Activated CD8-positive, alpha-beta memory T cell treated with anti-CD3 and anti-CD28 coated beads, Interleukin-2, amount 50 U/mL, for 48 hours (primary cell): ENCODE measurements at regions not wholly inside any gene's neighbourhood (a gene's known extent, or its start where the extent isn't known, plus 50 kb on each side); places are given as distances from the start of the nearest gene placed in this dataset.

Source experiments
- DNase-seq: peaks from one replicate; pipeline ENCODE4 v3.0.0-alpha.2; 2020

DNA sequence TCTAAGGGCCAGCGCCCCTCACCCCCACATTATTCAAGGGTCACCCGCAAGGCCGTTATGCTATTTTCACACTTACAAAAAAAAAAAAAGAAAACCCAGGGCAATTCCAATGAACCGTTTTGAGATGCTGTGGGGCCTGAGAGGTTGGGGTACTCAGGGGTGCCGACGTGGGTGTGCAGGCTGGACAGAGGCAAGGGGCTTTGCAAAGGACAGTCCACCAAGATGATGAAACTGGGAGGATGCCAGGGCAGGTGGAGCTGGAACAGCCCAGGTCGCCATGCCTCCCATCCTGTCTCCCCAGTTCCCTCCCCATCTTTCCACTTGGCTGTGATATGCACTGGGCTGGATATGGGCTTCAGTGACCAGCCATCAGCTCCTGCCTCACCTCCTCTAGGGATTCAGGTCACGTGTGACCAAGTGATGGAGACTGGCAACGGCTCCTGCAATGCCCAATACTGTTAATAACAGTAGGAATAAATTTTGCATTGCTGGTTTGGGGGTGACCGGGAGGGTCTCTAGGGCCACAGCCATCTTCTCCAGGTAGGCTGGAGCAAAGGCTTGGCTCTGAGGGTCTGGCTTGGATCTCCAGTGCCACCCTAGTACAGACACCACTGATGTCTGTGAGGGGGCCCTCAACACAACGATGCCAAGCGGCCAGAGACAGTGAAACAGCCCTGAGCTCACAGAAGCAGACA lies 151.3 kb upstream of the TNRC6C start:
- DNase-seq = no peak

DNA sequence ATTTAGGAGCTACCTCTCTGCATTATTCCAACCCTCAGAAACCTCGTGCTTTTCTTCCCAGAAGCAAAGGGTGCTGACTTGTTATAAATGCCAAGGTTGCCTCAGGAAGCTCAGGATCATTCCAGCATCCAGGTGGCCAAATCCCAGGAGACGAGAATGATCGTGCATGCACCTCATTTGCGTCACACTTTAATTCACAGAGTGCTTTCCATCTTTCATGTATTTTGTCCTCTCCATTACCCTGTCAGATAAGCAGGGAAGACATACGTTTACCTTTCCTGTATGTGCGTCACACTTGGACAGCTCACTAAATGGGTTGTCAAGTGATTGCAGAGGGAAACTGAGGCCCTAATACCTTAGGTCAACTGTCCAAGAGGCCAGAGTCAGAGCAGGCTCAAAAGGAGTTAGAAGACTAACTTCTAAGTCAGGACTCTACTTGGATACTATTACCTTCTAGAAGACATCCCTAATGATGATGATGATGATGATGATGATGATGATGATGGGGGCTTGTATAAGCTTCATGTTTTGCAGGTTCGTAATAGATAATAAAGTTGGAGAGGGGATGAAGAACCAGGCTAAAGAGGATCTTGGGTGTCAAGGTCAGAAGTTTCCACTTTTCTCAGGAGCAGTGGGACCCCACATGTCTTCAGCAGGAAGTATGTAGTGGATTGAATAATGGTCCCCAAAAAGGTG lies 150.6 kb upstream of the TNRC6C start:
- DNase-seq = no peak

DNA sequence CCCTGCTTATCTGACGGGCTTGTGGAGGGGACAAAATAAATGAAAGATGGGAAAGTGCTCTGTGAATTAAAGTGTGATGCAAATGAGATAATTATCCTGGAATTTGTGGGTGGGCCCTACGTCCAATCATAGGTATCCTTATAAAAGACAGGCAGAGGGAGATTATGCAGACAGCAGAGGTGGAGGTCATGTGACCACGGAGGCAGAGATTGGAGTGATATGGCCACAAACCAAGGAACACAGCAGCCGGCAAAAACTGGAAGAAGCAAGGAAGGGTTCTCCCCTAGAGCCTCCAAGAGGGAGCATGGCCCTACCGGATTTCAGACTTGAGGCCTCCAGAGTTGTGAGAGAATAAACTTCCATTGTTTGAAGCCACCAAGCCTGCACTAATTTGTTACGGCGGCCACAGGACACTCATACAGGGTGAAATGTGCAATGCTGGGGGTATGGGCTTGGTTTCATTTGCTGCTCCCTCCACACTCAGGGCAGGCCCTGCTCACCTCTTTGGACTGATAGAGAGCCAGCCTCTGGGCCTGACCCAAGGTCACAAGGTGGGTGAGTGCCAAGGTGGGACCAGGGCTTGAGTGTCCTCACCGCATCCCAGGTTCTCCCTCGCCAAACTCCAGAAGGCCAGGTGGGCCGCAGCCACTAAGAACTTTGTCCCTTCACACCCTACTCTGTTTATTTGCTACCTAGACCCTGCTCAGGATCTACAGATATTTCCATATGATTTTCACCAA lies 149.6 kb upstream of the TNRC6C start:
- DNase-seq = no peak

DNA sequence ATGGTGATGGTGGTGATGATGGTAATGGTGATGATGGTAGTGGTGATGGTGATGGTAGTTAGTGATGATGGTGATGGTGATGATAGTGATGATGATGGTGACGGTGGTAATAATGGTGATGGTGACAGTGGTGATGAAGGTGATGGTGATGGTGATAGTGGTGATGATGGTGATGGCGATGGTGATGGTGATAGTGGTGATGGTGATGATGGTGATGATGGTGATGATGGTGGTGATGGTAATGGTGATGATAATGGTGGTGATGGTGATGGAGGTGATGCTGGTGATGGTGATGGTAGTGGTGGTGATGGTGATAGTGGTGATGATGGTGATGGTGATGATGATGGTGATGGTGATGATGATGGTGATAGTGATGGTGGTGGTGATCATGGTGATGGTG lies 148.7 kb upstream of the TNRC6C start:
- DNase-seq = no peak

- DNase-seq = no peak
These were observed 148.0 kb upstream of the TNRC6C start for GRCh38 chr17:77810536-77810935.

DNA sequence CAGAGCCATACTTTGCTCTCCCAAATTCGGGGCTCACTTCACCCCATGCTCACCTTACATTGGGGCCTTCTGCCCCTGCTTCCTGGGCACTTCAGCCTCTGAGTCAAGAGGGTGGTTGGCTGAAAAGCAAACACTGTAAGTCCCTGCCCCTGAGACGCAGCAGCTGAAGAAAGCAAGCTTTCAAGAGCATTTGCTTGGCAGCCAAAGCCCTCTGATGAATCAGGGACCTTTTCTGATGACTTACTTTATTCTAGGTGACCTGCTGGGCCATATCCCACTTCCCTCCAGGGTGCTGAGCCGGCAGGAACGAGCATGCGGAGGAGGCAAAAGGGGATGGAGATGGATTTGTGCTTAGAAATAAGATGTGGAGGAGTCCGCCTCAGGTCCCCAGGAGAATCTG lies 147.0 kb upstream of the TNRC6C start:
- no peak for DNase-seq

DNA sequence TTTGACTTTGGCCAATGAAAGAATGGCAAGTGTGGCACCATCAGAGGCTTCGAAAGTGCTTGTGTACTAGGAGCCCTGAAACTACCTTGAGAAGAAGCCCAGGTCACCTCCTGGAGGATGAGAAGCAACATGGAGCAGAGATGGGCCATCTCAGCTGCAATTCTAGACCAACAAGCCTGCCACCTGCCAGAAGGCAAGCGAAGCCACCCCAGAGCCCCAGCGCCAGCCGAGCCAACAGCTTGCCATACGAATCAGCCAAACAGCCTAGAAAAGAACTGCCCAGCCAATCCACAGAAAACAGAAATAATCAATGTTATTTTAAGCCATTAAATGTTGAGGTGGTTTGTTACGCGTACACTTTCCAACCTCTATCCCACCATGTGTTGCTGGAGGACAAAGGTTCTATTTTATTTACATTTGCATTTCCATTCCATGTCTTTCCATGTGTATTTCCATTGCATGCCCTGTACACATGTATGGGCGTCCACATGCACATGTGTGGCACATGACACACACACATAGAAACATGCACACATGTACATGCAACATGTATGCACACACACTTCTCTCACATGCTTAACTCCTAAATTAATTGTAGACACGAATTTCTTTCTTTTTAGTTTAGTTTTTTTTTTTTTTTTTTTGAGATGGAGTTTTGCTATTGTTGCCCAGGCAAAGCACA lies 144.3 kb upstream of the TNRC6C start:
- DNase-seq = no peak

- DNase-seq = no peak
These were observed 143.2 kb upstream of the TNRC6C start for GRCh38 chr17:77815127-77815905.

- DNase-seq = no peak
These were observed 140.6 kb upstream of the TNRC6C start for GRCh38 chr17:77817953-77818352.

DNA sequence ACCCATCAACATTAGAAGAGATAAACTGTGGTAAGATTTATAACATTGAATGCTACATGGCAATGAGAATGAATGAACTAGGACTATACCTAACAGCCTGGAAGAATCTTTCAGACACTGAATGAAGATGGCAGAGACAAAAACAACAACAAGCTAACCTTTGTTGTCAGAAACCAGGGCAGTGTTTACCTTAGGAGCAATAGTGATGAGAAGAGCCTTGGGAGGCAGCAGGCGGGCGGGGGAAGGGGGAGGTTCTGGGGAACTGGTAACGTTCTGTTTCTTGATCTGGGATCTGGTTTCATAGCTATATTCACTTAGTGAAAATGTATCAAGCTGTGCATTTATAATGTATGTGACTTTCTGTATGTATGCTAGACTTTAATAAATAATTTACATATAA lies 139.0 kb upstream of the TNRC6C start:
- no peak for DNase-seq

- no peak for DNase-seq
These were observed 137.4 kb upstream of the TNRC6C start for GRCh38 chr17:77821114-77821513.

DNA sequence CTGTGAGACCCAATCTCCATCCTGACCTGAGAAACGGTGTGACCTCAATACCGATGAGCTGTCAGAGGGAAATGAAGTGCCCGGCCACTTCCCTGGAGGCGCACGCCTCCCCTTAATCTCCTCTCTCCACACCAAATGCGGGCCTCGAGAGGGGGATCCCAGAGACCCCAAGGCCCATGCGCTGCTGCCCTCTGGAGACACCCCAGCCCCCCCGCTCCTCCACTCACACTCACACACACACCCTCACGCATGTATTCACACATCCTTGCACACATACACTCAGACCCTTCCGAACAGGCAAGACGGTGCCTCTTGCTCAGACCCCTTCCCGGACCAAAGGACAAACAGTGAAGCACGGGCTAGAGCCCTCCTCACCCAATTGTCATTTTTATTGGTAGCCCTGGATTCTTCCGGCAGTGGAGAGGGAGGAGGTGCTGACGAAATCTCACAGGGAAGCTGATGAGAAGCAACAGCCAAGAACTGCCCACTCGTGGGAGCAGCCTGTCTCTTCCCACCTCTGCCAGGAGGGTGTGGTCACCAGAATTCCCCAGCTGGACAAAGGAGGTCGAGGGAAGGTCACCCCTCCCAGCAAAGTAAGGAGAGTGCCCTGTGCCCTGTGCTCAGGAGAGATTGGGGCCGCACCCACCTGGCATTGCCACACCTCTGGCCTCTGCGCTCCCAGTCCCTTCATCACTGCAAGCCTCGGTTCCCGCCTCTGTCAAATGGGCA lies 136.0 kb upstream of the TNRC6C start:
- DNase-seq = no peak

DNA sequence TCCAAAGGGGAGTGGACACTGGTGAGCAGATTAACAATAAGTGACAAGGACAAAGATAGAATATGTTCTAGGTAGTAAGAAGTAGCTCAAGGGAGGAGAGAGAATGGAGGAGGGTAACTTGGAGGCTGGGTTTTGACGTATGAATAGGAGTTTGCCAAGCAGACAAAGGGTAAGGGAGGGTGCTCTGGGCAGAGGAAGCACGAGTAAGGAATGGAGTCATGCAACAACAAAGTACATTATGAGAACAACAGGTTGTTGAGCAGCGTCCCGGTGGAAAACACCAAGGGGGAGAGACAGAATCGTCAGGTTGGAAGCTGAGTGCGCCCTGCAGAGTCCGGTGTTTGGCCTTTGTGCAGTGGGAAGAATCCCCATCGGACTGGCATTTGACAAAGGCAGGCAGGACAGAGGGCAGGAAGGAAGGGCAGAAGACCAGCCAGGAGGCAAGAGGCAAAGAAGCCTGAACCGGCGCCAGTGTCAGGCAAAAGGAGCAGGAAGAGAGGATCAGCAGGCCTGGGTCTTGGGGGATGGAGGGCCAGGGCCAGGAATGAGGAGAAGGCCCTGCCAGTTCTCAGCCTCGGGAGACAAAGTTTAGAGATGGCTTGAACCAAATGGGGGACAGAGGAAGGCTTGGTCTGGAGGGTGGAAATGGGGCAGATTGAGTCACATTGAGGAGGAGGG lies 134.3 kb upstream of the TNRC6C start:
- no peak for DNase-seq

DNA sequence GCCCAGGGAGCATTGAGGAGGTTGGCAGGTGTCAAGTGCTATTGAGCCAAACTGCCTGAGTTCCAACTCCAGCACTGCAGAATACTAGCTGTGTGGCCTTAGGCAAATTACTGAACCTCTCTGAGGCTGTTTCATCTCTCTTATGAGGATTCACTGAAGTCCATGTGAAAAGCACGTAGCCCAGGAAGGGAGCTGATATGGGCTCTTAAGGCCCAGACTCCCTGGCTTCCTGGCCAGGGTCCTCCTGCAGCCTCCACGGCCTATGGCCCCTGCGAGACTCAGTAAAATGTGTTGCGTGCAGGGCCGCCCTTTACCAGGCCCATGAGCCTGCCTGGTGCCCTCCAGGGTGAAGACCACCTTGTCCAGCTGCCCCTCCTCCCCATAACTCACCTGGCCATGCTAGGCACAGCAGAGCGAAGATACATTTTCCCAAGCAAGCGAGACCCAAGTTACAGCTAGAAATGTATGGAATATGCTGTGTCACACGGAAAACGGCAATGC lies 133.7 kb upstream of the TNRC6C start:
- DNase-seq = no peak

- DNase-seq = no peak
These were observed 132.9 kb upstream of the TNRC6C start for GRCh38 chr17:77825621-77826020.

DNA sequence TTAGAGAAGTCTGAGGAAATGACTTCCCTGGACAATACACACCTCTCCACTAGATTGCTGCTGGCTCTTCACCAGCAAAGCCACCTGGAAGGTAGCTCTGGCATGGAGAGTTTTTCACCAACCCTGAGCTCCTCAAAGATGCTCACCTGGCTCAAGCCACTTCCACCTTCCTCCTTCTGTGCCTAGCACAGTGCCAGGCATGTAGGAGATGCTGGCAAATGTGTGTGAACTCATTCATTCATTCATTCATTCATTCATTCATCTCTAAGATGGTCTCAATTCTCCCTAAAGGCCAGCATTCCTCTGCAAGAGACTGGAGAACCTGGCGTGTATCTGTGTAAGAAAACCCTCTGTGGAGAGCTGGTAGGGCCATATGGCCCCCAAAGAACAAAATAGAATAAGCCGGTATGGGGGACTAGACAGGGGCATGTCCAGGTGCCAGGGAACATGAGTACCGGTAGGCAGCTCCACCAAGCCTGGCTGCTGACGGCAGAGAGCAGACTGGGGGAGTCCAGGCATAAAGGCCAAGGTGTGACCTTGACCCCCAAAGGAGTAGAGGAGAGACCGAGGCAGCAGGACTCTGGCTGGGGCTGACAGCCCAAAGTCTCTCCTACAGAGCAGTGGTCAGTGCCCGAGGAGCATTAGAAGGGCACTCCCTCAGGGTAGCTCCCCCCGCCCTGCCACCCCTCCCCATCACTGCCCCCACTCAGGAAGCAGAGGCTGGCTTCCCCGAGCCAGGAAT lies 132.2 kb upstream of the TNRC6C start:
- DNase-seq = no peak

- no peak for DNase-seq
These were observed 131.5 kb upstream of the TNRC6C start for GRCh38 chr17:77827039-77827438.

GRCh38 chr17:77827511-77827910 lies 131.0 kb upstream of the TNRC6C start:
- DNase-seq = no peak

GRCh38 chr17:77828749-77829539 lies 129.6 kb upstream of the TNRC6C start:
- DNase-seq = no peak
